ENCODE measurements at regions not wholly inside any gene's neighbourhood (a gene's known extent, or its start where the extent isn't known, plus 50 kb on each side); places are given as distances from the start of the nearest gene placed in this dataset.

GRCh38 chr9:36499174-36499890 is 73.4 kb upstream of the MELK start:
- no TSS peak for BruUV-seq (replicated peaks)

More at GRCh38 chr9:36499174-36499890, 73.4 kb upstream of the MELK start:
- Histone ChIP-seq H3K27me3 (ENCODE audit: insufficient read depth, low read length) (no peaks in the 10 kb centered on the region), H3K4me1 (ENCODE audit: control insufficient read depth in 1 of 2, insufficient read depth in 2 of 2, low read length in 2 of 2) (no peaks in the 10 kb centered on the region), H3K79me2 (ENCODE audit: insufficient read depth, low read length) (no peaks in the 10 kb centered on the region), H2AFZ (ENCODE audit: low read depth, low read length, poor library complexity, severe bottlenecking) (no peak overlapping the region), H4K20me1 (ENCODE audit: insufficient read depth) (no peaks in the 10 kb centered on the region), H3K4me2 (ENCODE audit: low read length) (no peak overlapping the region), H3K9me3 (ENCODE audit: control insufficient read depth in 1 of 2, insufficient read depth in 1 of 2, low read depth in 1 of 2, low read length in 2 of 2) (no peaks in the 10 kb centered on the region), H3K9ac (ENCODE audit: low read length) (no peak overlapping the region), H3K36me3 (ENCODE audit: control insufficient read depth in 1 of 2, insufficient read depth in 2 of 2, low read length in 2 of 2) (no peaks in the 10 kb centered on the region), H3K9me2 (ENCODE audit: insufficient read depth) (no peaks in the 10 kb centered on the region), H3K4me3 (replicated peaks in 1 of 2; ENCODE audit: low read depth in 1 of 2, low read length in 2 of 2) (no peak overlapping the region), H3K27ac (ENCODE audit: low read depth, low read length) (no peak overlapping the region)
- intact Hi-C loops (cut with micrococcal nuclease): no loop called here
- ChIA-PET RAD21 (ENCODE audit: low non-redundant PET in 1 of 2, low total read pairs in 2 of 2, uncharacterized antibody in 2 of 2, unreplicated experiment in 2 of 2) (no interaction called here), POLR2A (interaction anchor here (1.0 kb wide), 1 partner anchor 8 kb away, joined by 3 read pairs; no protein-coding TSS in a partner anchor), CTCF (no interaction called here)
- ATAC-seq (no peak), DNase-seq (ENCODE audit: low read depth, low spot score) (no peak)
- TF ChIP-seq POLR2A (IDR thresholded peaks at IDR 0.05; ENCODE audit: borderline replicate concordance, extremely low read depth, insufficient read depth, insufficient read length) (no peak), CBX3 (IDR thresholded peaks at IDR 0.05; ENCODE audit: low read depth) (no peak), RAD21 (IDR thresholded peaks at IDR 0.05; ENCODE audit: low read depth) (no peak), EGR1 (IDR thresholded peaks at IDR 0.05; ENCODE audit: low read depth) (no peak), SRF (IDR thresholded peaks at IDR 0.05; ENCODE audit: low read depth) (no peak), EZH2 (IDR thresholded peaks at IDR 0.05) (no peak), POLR2AphosphoS5 (IDR thresholded peaks at IDR 0.05; ENCODE audit: low read depth, low read length) (no peak), MAX (IDR thresholded peaks at IDR 0.05) (no peak), YY1 (IDR thresholded peaks at IDR 0.05; ENCODE audit: extremely low read depth, insufficient replicate concordance, low read depth, low read length) (no peak), ELF1 (IDR thresholded peaks at IDR 0.05; ENCODE audit: borderline replicate concordance, low read depth) (no peak), TCF7L2 (IDR thresholded peaks at IDR 0.05; ENCODE audit: borderline replicate concordance, extremely low read depth, insufficient read depth, insufficient read length) (no peak), CEBPB (IDR thresholded peaks at IDR 0.05; ENCODE audit: low read depth) (no peak), JUND (IDR thresholded peaks at IDR 0.05) (no peak), EZH2phosphoT487 (IDR thresholded peaks at IDR 0.05; ENCODE audit: borderline replicate concordance) (no peak), FOSL1 (IDR thresholded peaks at IDR 0.05; ENCODE audit: low read depth) (no peak), SIN3A (IDR thresholded peaks at IDR 0.05; ENCODE audit: low read depth) (no peak)
- TF ChIP-seq, protein P1, sequence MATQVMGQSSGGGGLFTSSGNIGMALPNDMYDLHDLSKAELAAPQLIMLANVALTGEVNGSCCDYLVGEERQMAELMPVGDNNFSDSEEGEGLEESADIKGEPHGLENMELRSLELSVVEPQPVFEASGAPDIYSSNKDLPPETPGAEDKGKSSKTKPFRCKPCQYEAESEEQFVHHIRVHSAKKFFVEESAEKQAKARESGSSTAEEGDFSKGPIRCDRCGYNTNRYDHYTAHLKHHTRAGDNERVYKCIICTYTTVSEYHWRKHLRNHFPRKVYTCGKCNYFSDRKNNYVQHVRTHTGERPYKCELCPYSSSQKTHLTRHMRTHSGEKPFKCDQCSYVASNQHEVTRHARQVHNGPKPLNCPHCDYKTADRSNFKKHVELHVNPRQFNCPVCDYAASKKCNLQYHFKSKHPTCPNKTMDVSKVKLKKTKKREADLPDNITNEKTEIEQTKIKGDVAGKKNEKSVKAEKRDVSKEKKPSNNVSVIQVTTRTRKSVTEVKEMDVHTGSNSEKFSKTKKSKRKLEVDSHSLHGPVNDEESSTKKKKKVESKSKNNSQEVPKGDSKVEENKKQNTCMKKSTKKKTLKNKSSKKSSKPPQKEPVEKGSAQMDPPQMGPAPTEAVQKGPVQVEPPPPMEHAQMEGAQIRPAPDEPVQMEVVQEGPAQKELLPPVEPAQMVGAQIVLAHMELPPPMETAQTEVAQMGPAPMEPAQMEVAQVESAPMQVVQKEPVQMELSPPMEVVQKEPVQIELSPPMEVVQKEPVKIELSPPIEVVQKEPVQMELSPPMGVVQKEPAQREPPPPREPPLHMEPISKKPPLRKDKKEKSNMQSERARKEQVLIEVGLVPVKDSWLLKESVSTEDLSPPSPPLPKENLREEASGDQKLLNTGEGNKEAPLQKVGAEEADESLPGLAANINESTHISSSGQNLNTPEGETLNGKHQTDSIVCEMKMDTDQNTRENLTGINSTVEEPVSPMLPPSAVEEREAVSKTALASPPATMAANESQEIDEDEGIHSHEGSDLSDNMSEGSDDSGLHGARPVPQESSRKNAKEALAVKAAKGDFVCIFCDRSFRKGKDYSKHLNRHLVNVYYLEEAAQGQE (IDR thresholded peaks at IDR 0.05; ENCODE audit: low read depth): no peak
- TF ChIP-seq, protein P2, sequence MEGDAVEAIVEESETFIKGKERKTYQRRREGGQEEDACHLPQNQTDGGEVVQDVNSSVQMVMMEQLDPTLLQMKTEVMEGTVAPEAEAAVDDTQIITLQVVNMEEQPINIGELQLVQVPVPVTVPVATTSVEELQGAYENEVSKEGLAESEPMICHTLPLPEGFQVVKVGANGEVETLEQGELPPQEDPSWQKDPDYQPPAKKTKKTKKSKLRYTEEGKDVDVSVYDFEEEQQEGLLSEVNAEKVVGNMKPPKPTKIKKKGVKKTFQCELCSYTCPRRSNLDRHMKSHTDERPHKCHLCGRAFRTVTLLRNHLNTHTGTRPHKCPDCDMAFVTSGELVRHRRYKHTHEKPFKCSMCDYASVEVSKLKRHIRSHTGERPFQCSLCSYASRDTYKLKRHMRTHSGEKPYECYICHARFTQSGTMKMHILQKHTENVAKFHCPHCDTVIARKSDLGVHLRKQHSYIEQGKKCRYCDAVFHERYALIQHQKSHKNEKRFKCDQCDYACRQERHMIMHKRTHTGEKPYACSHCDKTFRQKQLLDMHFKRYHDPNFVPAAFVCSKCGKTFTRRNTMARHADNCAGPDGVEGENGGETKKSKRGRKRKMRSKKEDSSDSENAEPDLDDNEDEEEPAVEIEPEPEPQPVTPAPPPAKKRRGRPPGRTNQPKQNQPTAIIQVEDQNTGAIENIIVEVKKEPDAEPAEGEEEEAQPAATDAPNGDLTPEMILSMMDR (IDR thresholded peaks at IDR 0.05 in 2 of 3, conservative IDR thresholded peaks at IDR 0.05 in 1 of 3; ENCODE audit: borderline replicate concordance in 1 of 3, insufficient read depth in 1 of 3, low read depth in 2 of 3, low read length in 2 of 3): no peak
- TF ChIP-seq, protein P3, sequence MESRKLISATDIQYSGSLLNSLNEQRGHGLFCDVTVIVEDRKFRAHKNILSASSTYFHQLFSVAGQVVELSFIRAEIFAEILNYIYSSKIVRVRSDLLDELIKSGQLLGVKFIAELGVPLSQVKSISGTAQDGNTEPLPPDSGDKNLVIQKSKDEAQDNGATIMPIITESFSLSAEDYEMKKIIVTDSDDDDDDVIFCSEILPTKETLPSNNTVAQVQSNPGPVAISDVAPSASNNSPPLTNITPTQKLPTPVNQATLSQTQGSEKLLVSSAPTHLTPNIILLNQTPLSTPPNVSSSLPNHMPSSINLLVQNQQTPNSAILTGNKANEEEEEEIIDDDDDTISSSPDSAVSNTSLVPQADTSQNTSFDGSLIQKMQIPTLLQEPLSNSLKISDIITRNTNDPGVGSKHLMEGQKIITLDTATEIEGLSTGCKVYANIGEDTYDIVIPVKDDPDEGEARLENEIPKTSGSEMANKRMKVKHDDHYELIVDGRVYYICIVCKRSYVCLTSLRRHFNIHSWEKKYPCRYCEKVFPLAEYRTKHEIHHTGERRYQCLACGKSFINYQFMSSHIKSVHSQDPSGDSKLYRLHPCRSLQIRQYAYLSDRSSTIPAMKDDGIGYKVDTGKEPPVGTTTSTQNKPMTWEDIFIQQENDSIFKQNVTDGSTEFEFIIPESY (IDR thresholded peaks at IDR 0.05; ENCODE audit: extremely low read depth, insufficient replicate concordance, low read length): no peak

Data from HCT116 (cell line).